GM19023 (cell line): ENCODE measurements at regions not wholly inside any gene's neighbourhood (a gene's known extent, or its start where the extent isn't known, plus 50 kb on each side); places are given as distances from the start of the nearest gene placed in this dataset.
"Not testable (repeated sequence)": the region's sequence is repeated elsewhere in the genome, so short reads cannot be mapped to it uniquely, and the experiment has no call there.

Experiments
- ATAC-seq: cut with Tn5 transposase; IDR thresholded peaks from one replicate; pipeline ENCODE4 v1.9.1; 2021; ENCODE audit warnings: mild to moderate bottlenecking, moderate library complexity; ENCODE audit not compliant: unreplicated experiment

DNA sequence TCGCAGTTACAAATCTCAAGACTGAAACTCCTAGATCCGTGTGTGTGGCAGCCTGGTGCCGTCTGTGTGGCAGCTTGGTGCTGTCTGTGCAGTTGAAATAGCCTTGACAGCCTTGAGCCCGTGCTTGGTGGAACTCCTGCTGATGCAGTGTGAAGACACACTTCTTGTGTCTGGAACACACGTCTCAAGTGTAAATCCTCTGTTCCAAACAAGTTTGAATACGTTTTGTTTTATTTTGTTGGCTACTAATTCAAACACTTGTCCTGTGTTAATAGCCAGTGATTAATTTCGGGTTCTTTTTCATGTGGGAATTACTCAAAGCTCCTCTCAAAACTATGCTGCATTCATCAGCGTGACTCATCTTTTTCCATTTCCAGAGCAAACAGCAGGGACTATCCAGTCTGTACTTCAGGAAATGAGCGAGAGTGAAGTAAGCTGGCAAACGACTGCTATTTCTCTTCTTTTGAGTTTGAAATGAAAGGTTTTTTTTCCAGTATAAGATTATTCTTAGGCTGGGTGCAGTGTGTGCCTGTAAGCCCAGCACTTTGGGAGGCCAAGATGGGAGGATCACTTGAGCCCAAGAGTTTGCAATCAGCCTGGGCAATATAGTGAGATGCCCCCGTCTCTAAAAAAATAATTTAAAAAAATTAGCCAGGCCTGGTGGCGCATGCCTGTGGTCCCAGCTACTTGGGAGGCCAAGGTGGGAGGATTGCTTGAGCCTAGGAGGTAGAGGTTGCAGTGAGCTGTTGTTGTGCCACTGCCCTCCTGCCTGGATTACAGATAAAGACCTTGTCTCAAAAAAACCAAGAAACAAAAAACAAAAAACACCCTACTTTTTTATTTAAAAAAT, 152.9 kb downstream of the SPP2 start:
- no peak for ATAC-seq

DNA sequence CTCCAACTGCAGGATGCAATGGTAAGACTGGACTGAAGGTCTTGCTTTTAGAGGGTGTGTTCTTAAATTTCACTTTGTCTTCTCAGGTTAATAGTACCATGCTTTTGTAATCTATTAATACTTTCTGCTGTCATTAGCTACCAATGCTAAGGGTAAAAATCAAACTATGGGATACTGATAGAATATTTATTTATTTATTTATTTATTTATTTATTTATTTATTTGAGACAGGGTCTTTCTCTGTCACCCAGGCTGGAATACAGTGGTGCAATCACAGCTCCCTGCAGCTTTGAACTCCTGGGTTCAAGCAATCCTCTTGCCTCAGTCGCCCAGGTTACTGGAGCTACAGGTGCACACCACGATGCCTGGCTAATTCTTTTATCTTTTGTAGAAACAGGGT, 152.1 kb downstream of the SPP2 start:
- no peak for ATAC-seq

DNA sequence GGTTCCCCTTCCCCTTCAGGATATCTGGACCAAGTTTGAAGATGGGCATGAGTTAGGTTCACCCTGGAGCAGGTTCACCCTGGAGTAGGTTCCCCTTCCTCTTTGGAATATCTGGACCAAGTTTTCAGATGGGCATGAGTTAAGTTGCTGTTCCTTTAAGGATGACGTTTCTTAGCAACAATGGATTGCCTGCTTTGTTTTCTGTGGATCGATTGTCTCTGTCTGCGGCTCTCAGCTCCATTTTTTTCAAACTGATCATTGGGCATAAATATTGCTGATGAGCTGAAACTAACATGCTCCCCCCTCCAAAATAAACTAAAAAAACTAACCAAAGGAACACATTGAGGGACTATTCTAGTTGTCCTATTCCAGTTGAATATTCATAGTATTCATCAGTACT, 149.5 kb downstream of the SPP2 start:
- no peak for ATAC-seq

DNA sequence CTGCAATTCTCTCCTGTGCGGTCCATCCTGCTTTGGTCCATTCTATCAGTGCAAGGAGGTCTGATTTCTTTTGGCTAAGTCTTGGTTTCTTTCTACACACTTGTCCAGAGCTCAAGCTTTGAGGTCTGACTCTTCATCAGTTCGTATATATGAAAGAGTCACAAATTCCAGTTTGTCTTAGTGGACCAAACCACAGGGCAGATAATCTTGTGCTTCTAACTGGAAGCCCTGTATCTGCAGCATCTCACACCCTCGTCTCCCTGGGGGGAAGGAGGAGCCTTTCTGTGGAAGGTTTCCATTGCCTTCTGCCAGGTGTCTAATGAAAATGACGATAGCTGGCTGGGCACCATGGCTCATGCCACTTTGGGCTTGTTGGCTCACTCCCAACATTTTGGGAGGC, 148.5 kb downstream of the SPP2 start:
- no peak for ATAC-seq

DNA sequence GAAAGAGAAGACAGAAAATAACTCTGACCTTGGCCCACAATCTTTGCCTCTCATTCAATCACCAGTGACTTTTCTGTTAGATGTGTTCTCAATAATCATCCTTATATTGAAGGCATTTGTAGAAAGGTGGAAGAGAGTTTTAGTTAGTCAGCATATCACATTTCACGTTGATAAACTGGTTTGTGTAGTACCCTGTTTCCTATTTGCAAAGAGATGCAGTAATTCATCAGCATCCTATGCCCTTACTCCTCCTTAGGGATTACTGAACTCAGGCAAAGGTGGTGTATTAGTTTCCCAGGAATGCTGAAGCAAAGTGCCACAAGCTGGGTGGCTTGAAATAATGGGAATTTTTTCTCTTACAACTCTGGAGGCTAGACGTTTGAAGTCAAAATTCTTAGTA, 145.0 kb downstream of the SPP2 start:
- ATAC-seq: no peak

DNA sequence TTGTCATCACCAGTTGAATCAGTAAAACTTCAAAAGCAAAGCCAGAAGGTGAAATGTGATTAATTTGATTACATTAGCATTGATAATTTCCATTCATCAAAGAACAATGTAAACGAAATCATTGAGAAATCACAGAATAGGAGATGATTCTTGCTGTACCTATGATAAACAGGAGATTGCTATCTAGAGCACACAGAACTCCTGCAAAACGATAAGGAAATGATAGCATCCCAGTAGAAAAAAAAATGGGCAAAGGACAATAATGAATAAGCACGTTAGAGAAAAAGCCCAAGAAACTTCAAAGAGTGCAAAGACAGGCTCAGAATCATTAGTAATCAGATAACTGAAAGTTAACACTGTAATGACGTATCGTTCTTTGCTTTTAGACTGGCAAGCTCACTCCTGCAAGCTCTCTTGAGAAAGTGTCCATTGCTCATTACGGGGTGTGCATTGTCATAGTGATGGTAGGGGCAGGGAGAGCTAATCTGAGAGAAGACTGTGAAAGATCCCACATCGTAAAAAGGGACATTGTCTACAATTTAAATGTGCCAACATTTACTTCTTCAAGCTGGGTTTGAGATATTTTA, 143.6 kb downstream of the SPP2 start:
- ATAC-seq: no peak

DNA sequence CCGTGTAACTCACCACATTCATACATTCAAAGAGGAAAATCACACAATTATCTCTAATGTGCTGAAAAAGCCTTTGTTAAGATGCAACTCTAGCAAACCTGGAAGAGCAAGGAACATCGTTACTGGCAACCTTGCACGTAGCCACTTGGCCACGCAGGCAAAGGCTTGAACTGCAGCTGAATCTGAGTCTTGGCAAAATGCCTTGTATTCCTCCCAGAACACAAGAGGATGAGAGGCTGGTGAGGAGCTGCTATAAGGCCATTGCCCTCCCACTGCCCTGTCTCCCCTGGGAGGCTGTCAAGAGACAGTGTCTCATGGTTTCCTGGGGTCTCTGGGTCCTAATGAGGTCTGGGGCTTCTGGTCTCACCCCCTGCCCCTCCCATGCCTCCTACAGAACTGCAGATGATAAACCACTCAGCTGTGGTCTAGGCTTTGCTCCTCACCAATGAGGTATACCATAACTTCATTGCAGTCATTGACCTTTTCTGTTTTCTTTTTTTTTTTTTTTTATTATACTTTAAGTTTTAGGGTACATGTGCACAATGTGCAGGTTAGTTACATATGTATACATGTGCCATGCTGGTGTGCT, 141.4 kb downstream of the SPP2 start:
- no peak for ATAC-seq

DNA sequence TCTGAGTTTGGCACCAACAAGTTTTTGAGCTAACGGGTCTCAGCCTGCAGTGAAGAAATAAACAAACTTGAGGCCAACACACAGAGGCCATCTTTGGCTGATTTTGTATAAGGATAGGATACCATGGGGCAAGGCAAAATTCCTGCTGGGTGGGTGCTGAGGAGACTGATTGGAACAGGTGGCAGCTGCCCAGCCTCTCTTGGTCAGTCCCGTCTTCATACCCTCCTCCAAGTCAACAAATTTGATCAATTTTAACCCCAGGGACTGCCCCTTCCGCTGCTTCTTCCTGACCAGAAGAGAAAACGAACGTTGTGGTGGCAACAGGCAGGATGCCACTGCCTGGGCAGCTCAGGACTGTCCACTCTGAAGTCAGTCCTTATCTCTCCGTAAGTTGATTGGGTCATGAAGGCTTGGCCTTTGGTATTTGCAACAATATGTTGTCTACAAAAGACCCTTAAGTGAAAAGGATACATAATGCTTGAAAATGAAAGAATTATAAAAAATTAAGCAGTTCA, 139.3 kb downstream of the SPP2 start:
- no peak for ATAC-seq

DNA sequence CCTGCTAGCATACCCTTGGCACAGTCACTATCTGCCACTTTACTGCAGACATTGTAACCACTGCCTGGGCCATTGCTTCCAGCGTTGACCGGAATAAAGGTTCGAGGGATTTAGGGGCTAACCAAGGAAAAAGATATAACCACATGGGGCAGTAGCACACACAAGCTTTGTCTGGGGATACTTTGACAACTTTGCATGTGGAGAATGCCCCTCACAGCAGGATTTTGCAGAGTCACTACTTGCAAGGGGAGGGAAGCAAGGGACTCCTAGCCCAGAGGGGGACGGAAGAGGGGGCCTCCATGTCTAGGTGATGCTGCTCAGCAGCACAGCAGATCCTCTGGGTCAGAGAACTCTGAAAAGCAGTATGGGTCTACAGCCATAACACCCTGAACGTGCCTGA, 138.7 kb downstream of the SPP2 start:
- no peak for ATAC-seq

DNA sequence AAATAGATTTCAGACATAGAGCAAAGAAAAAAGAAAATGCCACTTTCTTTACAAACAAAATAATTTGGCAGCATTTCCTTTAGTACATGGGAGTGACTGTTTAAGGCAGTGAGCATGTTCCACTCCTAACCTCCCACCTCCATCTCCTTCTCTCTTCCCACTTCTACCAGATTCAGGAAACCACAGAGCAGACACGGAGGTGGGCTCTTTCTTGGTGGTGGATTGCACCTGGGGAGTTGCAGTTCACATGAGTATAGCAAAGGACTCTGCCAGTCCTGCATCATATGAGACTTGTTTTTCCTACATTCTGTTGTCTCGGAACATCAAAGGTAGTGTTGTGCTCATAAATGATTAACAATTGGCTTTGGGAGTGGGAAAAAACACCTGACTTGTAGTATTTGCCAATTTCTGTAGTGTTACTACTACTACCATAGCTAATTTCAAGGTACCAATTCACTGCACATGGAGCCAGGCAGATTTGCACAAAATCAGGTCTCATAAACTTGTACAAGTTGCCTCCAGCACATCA, 137.2 kb downstream of the SPP2 start:
- ATAC-seq: no peak

DNA sequence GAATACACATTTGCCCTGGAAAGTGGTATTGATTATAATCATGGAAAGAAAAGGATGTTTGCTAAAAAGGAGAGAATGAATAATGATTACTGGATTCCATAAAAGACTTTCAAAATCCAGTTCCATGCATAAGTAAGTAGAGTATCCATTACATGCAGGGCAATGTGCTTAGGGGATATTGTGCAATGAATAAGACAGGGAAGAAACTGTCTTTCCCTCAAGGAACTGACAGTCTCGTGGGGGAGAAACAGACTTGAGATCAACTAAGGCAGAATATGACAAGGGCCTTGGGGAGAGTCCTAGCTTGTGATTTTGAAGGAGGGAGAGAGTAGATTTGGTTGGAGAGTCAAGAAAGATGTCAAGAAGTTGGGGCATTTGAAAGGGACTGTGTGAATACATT, 130.6 kb downstream of the SPP2 start:
- ATAC-seq: no peak

DNA sequence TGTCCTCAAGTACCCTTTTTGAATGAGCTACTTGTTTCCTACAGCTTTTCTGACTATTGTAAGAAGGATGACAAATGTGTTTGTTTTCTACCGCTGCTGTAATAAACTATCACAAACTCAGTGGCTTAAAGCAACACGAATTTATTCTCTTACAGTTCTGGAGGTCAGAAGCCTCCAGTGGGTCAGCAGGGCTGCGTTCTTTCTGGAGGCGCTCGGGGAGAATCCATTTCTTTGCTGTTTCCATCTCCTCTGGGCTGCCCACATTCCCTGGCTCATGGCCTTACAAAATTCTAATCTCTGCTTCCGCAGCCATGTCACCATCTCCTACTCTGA, 128.5 kb downstream of the SPP2 start:
- ATAC-seq: no peak

DNA sequence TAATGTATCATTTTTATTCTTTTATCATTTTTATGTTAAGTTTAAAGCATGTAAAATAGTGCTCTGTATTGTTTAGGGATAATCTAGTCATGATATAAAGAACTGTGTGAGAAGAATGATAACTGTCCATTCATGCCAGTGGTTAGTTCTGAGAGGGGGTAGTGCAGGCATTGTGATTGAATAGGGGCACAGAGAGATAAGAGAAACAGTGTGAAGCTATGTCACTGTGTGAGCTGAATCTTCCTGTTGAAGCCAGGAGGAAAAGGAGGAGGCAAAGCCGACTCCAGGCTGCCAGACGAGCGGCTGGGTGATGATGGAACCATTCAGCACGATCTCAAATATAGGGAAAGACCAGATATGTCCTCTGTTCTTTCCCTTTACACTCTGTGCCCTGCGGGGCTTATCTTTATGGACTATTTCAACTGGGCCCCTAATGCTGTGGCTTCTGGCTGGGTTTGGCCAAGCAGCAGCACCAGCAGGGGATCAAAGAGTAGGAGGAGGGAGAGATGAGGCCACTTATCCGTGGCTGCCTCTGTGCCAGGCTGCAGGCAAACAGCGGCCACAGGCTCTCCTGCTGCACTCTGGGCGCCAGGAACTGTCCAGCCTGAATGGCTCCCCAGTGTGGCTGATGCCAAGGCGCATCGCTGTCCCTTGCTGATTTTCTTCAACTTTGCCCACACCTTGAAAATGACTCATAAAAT, 128.0 kb downstream of the SPP2 start:
- no peak for ATAC-seq

DNA sequence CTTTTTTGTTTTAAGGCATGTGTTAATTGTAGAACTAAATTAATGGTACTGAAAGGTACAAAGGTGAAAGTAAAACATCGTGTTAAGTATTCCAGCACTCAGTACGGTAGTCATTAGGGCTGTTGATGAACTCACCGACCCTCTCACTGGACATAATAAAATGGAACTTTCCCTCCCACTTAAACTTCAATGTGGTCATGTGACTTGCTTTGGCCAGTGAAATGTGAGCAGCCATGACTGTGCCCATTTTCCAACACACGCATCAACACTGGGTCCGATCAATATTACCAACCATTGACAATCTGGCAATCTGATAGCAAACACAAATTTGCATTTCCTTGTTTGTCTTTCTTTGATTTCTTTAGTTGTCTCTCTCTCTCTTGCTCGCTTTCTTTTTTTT, 125.1 kb downstream of the SPP2 start:
- ATAC-seq: no peak

DNA sequence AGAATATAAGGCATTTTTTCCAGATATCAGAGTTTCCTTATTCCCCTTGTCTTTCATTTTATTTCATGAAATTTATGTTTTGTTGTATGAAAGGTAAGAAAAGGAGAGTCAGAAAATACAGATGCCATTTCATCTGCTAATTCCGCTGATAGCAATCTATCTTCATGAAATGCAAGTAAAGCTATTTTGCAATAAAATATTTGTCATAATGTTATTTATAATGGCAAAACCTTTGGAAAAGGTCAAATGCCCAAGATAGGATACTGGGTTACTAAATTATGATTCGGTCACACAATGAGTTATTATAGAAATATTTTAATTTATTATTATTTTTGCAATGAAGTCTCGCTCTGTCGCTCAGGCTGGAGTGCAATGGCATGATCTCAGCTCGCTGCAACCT, 124.2 kb downstream of the SPP2 start:
- ATAC-seq: no peak

DNA sequence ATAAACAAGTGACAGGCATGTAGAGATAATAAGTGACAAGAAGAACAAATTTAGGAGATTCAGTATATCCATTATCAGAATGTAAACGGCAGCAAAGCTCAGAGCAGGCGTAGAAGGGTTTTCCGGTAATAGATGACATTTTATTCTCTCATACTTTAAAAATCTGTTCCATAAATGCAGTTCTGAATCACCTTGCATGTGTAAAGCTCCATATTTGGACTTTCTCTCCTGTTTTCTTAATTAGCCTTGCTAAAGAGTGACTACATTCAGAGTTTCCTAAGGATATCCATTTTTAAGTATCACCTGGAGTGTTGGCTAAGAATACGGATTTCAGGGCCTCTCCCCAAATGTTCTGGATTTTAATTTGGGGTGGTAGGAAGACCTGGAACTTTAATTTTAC, 122.0 kb downstream of the SPP2 start:
- ATAC-seq: no peak

DNA sequence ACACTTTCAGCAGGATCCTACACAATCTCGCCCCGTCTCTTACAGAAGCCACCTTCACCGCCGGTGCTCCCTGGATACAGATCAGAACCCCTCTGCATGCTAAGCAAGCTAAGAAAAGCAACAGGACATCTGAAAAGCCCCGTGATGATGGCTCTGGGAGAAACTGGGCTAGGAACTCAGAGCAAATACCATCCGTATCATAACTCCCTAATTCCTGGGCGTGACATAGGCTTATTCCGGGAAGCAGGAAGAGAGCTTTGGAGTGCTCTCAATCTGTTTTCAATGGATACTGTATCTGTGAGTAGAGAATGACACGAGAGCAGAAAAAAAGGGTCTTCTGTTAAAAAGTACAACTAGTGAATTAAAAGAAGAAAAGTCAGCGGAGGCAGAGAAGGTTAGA, 121.6 kb downstream of the SPP2 start:
- ATAC-seq: no peak

DNA sequence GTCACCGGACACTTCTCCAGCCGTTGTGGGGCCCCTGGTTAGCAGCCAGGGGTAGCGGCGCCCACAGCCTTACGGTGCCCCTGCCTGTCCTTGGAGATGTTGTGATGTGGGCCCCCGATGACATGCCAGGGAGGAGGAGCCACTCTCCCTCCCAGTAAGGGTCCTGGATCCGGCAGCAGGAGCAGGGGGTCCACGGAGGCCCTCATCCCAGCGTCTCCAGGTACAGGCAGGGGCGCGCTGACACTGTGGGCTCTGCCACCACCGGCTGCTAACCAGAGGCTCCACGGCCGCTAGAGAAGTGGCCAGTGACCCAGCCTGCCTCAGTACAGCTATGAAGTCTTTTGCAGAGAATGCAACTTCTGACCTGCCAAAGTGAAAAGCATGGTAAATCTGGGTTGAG, 121.2 kb downstream of the SPP2 start:
- ATAC-seq: no peak

DNA sequence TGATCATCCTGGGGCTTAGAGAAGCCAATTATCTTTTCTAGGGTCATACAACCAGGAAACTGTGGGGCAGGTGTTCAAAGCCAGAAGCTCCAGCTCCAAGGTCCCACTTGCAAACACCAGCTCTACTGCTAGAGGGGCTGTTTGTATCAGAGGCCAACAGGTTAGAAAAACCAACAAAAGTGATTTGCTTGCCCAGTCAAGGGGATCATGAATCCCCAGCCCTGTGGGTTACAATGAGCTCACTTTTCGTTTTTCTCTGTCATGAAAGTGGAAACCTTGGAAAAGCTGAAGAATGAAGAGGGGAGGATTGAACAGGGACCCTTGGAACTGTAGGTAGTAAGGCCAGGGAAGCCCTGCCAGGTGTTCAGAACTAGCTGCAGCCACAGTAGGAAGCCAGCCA, 119.2 kb downstream of the SPP2 start:
- ATAC-seq: no peak

DNA sequence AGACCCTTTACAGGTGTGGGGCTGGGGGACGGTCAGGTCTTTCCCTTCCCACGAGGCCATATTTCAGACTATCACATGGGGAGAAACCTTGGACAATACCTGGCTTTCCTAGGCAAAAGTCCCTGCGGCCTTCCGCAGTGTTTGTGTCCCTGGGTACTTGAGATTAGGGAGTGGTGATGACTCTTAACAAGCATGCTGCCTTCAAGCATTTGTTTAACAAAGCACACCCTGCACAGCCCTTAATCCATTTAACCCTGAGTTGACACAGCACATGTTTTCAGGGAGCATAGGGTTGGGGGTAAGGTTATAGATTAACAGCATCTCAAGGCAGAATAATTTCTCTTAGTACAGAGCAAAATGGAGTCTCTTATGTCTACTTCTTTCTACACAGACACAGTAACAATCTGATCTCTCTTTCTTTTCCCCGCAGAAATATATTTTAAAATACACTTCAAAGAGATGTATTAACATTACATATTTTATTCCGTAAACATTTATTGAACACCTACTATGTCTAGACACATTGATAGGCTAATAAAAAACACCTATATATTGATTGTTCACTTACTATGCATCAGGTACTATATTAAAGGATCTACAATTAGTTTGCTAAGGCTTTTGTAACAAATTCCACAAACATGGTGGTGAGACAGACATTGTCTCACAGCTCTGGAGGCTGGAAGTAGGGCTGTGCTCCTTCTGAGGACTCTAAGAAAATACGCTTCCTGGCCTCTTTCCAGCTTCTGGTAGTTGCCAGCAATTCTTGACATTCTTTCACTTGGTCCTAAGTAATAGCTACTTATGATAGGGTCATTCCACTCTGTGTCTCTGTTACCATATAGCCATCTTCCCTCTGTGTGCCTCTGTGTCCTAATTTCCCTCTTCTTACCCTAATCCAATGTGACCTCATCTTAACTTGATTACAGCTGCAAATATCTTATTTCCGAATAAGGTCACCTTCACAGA, 118.4 kb downstream of the SPP2 start:
- ATAC-seq: not testable (repeated sequence)
